ENCODE measurements at regions not wholly inside any gene's neighbourhood (a gene's known extent, or its start where the extent isn't known, plus 50 kb on each side); places are given as distances from the start of the nearest gene placed in this dataset.

DNA sequence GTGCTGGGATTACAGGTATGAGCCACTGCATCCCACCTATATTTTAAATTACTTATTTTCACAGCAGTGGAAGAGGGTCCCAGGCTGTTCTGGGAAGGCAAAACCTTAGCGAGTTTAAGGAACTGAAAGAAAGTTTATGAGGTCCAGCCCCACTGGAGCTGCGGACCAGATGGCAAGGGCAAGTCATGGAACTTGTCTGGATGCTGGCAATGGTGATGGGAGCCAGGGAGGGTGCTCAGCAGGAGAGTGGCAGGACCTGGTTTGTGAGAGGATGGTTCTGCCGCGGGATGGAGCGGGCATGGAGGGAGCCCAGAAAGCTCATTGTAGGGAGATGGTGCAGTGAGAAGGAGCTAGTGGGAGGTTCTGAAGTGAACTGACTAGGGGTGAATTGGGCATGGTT is 50.6 kb upstream of the SLC45A1 start:
- no peak for DNase-seq (ENCODE audit: low read depth in 2 of 3, low spot score in 2 of 3)

DNA sequence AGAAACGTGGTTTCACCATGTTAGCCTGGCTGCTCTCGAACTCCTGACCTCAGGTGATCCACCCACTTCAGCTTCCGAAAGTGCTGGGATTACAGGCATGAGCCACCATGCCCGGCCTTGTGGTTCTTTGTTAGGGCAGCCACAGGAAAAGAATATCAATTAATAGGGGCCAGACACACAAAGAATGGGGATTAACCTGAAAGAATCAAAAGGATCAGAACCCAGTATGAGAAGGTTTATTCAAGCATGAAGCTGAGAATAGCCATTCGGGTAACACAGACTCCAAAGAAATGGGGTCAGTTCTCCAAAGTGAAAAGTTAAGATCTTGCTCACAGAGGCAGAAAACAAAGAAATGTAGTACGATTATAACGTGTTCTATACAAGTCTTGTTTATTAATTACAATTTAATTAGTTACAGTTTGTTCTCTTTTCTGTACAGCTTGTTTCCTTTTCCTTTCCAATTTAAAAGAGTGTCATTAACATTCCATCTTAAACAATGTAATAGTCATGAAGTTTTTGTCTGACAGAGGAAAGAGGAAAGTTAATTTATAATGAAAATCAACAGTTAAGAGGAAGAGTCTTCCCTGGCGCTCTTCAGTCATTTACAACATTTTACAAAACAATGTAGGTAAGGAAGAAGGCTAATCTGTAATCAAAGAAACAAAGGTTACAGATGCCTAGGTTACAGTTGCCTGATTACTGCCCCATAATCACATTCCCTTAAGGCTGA is 51.3 kb upstream of the SLC45A1 start:
- DNase-seq (ENCODE audit: low read depth in 2 of 3, low spot score in 2 of 3) = no peak

DNA sequence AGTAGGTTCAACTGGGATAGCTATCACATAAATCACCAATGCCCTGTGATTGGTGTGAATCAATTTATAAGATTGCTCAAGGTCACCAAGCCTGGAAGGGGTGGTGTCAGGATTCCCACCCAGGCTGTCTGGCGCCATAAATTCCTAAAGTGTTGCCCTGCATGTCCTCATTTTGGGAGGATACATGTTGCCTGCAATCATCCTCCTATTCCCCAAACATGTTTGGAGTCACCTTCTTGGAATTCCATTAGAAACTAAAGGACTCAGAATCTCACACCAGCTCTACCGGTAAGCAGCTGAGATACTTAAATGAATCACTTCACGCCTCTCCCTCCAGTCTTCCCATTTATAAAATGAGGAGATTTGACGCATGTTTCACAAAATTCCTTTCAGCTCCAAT is 54.1 kb upstream of the SLC45A1 start:
- no peak for DNase-seq (ENCODE audit: low read depth in 2 of 3, low spot score in 2 of 3)

DNA sequence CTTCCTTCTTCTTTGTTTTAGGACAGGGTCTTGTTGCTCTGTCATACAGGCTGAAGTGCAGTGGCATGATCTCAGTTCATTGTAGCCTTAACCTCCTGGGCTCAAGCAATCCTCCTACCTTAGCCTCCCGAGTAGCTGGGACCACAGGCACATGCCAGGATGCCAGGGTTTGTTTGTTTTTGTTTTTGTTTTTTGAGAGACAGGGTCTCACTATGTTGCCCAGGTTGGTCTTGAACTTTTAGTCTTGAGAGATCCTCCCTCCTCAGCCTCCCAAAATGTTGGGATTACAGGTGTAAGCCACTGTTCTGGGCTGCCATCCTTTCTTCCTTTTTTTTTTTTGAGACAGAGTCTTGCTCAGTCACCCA is 56.5 kb upstream of the SLC45A1 start:
- no peak for DNase-seq (ENCODE audit: low read depth in 2 of 3, low spot score in 2 of 3)

DNA sequence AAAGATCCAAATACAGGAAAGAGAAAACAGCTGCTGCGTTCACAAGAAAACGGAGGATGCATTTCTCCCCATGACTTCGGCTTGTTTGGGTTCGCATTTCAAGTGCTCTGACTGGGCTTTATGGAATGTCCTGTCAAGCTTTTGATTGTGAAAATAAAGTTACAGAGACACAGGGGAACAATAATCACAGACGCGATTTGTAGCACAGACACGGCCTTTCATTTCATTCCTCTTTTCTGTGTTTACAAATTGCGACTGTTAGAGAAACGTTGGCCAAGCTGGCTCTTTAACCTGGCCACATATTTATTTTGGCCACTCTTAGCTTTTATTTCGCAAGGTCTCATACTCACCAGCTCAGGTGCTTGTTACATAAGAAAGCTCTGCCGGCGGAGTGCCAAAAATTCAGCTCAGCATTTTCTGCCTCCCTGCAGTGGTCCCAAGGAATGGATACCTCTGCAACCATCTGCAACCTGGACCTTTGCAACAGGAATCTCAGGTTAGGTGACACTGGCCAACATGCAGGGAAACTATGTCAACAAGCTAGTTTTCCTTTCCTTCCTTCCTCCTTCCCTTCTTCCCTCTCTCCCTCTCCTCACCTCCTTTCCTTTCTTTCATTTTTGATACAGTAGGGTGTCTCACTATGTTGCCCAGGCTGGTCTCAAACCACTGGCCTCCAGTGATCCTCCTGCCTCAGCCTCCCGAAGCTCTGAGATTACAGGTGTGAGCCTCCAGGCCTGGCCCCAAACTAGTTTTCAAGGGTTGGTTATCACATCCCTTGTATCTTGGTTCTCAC is 58.2 kb upstream of the SLC45A1 start:
- DNase-seq (ENCODE audit: low read depth in 2 of 3, low spot score in 2 of 3) = no peak

DNA sequence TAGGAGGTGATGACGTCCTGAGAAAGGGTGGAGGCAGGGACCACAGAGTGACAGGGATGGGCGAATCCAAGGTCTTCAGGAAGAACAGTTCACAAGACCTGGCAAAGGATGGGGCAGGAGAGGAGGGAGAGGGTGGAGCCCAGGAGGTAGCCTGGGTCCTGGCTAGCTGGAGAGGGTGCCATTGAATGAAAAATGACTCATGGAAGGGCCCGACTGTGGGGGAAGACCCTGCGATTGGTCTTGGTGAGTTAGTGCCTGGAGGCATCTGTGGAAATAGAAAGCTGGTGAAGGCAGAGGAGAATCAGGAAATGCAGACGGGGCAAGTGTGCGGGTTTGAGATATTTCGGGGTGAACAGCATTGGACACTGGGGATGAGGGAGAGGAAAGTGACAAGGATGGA is 60.3 kb upstream of the SLC45A1 start:
- DNase-seq (ENCODE audit: low read depth in 2 of 3, low spot score in 2 of 3) = no peak

DNA sequence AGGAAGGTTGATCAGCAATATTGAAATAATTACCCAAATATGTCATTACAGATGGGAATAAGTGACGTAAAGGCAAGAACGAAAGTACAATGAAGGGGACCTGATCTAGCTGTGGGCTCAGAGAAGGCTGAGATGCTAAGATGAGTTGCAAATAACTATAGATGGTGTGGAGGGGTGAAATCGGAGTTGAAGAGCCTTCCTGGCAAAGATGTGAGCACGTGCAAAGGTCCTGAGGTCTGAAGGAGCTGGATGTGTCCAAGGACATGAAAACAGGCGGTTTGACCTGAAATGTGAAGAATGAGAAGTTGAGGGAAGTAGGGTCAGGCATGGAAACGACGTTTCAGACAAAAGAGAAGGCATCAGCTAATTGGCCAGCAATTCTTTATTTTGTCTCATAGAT is 61.6 kb upstream of the SLC45A1 start:
- DNase-seq (ENCODE audit: low read depth in 2 of 3, low spot score in 2 of 3) = no peak

DNA sequence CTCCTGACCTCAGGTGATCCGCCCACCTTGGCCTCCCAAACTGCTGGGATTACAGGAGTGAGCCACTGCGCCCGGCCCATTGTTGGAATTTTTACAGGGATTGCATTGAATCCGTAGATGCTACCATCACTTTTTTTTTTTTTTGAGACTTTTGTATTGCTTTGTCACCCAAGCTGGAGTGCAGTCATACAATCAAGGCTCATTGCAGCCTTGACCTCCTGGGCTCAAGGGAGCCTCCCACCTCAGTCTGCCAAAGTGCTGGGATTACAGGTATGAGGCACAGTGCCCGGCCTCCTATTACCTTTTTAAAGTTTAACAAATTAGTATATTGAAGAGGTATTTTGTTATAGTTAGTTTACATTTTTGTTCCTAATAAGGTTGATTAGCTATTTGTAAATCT is 62.2 kb upstream of the SLC45A1 start:
- no peak for DNase-seq (ENCODE audit: low read depth in 2 of 3, low spot score in 2 of 3)

DNA sequence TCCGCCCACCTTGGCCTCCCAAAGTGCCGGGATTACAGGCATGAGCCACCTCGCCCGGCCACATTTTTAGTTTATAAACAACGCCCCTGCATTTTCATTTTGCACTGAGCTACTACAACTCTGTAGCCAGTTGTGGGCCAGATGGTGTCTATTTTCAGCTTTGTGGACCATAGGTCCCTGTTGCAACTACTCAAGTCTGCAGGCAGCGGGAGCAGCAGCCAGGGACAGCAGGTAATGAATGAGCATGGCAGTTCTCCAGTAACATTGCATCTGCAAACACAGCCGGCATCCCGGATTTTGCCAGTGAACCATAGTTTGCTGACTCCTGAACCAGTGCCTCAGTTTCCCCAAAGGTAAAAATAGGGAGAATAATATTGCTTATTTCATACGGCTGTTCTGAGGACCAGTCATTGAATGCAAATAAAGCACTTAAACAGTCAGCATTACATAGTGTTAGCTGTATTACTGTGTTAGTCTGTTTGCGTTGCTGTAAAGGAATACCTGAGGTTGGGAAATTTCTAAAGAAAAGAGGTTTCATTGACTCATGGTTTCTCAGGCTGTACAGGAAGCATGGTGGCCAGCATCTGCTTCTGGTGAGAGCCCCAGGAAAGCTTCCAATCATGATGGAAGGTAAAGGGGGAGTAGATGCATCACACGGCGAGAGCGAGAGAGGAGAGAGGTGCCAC is 65.5 kb upstream of the SLC45A1 start:
- no peak for DNase-seq (ENCODE audit: low read depth in 2 of 3, low spot score in 2 of 3)

DNA sequence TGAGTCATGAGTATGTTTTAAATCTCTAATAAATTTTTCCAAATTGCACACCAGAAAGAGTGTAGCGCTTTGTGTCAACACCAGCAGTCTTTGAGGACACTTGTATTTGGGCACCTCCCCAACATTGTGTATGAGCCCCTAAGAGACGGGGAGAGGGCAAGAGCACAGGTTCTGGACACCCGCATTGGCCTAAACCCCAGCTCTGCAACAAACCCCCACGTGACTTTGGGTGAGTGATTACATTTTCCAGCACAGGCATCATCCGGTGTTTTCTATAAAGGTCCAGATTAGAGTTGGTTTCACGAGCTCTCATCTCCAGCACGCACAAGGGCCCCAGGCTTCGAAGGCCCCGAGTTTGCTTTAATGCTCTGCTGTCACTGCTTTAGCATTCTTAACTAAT is 66.3 kb upstream of the SLC45A1 start:
- DNase-seq (ENCODE audit: low read depth in 2 of 3, low spot score in 2 of 3) = no peak

DNA sequence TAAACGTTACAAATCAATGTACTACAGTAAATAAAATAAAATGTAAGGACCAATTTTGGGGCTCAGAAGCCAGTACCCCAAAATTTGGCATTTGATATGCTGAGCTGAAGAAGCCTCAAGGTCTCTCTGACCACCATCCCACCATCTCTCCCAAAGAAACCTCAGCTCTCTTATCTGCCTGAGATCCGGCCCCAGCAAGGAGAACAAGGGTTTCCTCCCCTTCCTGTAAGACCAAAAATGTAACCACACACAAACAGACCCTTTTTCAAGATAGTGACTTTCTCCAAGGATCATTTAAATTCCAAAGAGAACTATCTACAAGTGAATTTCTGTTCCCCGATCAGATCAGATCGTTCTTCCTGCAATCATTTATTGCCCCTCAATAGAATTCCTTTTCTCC is 68.1 kb upstream of the SLC45A1 start:
- peak in 2 of 3 donors; percentile 45 to 72 for DNase-seq (ENCODE audit: low read depth in 2 of 3, low spot score in 2 of 3)

DNA sequence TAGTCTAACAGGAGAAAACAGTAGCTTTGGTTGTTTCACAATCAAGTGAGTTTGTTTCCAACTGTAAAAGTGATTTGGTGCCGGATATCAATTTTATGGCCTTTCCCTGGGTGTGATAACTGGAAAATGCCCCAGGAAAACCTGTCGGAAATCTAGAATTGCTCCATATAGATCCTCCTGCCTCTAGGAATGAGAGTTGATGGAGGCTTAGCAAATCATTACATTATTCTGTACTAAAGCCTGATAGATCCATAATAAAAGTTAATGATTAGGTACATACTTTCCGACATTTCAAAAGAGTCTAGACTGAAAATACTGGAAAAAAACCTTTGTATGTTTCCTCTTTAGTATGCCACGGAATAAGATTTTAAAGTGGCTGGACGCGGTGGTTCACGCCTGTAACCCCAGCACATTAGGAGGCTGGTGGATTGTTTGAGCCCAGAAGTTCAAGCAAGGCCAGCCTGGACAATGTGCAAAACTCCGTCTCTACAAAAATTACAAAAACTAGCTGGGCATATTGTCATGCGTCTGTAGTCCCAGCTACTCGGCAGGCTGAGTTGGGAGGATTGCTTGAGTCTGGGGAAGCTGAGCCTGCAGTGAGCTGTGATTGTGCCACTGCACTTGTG is 70.0 kb upstream of the SLC45A1 start:
- no peak for DNase-seq (ENCODE audit: low read depth in 2 of 3, low spot score in 2 of 3)

DNA sequence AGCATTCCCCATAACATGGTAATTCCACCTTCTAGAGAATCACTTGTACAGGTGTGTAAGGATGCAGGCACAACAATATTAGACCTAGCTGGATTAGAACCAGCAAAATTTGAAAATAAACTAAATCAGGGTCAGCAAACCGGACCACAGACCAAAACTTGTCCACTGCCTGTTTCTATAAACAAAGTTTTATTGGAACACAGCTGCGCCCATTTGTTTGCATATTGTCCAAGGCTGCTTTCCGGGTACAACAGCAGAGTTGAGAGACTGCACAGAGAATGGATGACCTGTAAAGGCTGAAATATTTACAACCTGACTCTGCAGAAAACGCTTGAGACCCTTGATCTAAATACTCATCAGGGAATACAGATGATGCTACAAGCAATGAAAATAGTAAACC is 73.6 kb upstream of the SLC45A1 start:
- DNase-seq (ENCODE audit: low read depth in 2 of 3, low spot score in 2 of 3) = no peak

DNA sequence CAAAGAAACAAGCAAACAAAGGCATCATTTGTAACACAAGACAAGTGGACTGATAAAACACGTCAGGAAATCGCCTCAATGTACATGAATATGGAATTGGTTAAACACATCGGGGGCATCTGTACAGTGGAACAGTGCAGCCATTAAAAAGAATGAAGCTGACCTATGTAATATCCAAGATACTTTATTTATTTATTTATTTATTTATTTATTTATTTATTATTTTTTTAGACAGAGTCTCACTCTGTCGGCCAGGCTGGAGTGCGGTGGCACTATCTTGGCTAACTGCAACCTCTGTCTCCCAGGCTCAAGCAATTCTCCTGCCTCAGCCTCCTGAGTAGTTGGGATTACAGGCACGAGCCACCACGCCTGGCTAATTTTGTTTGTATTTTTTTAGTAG is 75.4 kb upstream of the SLC45A1 start:
- DNase-seq (ENCODE audit: low read depth in 2 of 3, low spot score in 2 of 3) = no peak

DNA sequence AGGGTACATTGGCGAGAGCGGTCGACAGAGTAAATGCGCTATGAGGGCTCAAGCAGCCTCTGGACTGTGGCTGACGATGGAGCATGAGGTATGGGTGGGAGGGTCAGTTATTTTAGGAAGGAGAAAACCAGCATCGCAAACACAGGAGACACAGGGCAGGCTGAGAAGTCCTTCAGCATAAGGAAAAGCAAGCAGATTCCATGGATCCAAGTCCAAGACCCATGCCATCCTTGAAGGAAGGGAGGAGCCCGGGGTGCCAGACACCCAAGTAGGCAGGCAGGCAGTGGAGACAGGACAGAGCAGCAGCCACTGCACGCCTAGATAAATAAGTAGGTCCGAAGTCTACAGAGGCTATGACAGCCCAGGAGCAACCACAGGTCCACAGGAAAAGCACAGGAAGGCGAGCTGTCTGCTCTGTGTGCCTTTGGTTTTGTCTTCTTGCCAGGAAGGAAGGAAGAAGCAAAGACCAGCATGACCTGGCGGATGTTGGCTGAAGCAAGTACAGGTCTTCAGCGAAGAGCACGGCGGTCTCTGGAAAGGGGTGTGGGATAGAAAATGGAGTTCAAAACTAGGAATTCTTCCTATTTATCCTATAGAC is 76.4 kb upstream of the SLC45A1 start:
- DNase-seq (ENCODE audit: low read depth in 2 of 3, low spot score in 2 of 3) = peak in 1 of 3 donors; percentile 23

DNA sequence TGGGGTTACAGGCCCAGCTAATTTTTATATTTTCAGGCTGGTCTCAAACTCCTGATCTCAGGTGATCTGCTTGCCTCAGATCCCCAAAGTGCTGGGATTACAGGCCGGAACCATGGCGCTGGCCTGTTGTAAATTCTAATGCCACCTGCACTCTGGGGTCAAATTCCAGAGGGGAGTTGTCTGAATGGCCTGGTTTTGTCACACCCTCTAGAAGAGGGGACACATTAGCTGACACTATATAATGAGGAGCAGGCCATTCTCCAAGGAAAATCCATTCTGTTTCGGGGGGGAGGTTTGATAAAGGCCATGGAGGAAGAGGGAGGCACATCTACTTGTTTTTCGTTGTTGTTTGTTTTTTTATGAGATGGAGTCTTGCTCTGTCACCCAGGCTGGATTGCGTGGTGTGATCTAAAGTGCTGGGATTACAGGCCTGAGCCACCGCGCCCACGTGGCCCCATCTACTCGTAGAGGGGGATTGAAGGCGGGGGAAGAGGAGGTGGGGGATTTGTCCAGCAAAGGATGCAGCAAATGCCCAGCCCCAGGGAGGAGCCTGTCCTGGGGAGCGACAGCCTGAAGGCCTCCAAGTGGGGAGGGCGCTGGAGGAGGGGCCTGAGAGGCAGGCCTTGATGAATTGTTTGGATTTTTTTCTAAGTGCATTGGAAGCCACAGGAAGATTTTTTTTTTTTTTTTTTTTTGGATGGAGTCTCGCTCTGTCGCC is 78.4 kb upstream of the SLC45A1 start:
- no peak for DNase-seq (ENCODE audit: low read depth in 2 of 3, low spot score in 2 of 3)

DNA sequence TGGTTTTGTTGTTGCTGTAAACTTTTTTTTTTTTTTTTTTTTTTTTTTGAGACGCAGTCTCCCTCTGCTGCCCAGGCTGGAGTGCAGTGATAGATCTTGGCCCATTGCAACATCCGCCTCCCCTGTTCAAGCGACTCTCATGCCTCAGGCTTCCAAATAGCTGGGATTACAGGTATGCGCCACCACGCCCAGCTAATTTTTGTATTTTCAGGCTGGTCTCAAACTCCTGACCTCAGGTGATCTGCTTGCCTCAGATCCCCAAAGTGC is 78.9 kb upstream of the SLC45A1 start:
- no peak for DNase-seq (ENCODE audit: low read depth in 2 of 3, low spot score in 2 of 3)

DNA sequence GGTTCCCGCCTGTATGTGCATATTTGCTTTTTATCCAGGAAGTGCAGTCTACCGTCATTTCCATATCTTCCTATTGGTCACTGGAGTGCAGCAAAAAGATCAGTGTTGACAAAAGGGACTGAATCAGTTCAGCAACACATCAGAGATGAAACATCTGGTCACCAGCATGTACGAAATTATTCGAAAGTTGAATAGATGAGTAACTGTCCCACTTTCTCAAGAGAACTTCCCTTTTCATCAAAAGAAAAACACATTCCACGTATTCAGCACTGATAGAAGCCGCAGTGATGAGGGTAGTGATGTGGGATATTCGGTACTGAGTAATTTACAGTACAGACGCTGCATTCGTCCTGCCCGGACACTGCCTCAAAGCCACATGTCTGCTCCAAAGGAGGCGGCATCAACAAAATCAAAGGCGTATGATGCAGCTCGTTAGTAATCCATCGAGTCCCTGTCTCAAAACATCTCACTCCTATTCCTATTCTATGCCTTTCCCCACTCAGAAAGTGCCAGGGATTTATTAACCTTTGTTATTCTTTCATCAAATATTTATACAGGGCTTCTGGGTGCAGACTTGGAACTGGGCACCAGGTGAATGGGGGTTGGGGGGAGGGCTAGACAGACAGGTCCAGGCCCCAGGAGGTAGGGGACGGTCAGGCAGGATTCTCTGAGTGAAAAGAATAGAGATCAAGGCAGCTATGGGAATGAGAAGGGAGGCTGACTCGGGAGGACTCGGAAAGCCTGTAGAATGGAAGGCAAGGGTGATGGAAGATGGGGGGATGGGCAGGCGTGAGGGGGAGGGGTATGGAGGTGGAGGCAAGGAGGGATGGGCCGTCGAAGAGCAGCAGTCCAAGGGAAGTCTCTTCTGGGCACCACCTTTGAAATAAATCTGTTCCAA is 79.5 kb upstream of the SLC45A1 start:
- DNase-seq (ENCODE audit: low read depth in 2 of 3, low spot score in 2 of 3) = no peak

DNA sequence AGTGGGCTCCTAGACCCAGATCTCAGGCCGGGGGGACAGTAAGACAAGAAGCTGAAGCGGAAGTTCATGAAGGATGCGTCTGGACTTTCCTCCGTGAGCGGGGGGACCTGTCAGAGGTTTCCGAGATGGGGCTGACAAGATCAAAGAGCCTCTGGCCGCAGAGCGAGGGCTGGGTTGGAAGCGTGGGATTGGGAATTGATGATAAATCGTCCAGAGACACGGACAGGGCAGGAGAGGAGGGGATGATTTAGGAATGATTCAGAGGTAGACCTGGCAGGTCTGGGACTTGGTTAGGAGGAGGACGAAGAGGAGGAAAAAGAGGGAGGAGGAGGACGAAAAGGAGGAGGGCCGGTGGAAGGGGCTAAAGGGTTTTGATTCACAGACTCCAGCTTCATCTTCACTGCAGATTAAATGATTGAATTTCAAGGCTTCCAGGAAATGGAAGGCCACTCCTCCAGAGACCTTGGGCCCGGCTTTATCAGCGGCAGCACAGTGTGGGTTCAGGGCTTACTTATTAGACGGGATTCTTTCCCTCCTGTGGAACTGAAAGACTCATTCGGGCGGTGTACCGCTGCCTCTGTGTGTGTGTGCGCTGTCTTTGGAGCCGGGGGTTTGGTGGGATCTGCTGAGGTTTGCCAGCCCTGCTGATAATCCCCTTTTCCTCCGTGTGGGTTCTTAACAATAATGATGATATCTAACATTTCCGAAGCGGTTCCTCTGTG is 85.7 kb upstream of the SLC45A1 start:
- no peak for DNase-seq (ENCODE audit: low read depth in 2 of 3, low spot score in 2 of 3)

All from hematopoietic multipotent progenitor cell (in vitro differentiated cells).